ENCODE measurements at regions not wholly inside any gene's neighbourhood (a gene's known extent, or its start where the extent isn't known, plus 50 kb on each side); places are given as distances from the start of the nearest gene placed in this dataset.

DNA sequence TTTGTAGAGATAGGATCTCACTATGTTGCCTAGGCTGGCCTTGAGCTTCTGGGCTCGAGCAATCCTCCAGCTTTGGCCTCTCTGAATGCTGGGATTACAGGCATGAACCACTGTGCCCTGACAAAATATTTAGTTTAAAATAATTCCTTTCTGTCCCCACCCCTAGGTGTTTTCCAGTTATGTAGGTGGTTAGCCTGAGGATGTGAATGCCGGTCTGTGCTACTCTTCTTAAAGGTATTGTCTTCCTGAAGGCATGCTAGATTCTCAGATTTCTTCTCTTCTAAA lies 56.7 kb upstream of the BASP1 start (continued):
- TF ChIP-seq, protein P1, sequence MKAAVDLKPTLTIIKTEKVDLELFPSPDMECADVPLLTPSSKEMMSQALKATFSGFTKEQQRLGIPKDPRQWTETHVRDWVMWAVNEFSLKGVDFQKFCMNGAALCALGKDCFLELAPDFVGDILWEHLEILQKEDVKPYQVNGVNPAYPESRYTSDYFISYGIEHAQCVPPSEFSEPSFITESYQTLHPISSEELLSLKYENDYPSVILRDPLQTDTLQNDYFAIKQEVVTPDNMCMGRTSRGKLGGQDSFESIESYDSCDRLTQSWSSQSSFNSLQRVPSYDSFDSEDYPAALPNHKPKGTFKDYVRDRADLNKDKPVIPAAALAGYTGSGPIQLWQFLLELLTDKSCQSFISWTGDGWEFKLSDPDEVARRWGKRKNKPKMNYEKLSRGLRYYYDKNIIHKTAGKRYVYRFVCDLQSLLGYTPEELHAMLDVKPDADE (IDR thresholded peaks at IDR 0.05) = no peak

DNA sequence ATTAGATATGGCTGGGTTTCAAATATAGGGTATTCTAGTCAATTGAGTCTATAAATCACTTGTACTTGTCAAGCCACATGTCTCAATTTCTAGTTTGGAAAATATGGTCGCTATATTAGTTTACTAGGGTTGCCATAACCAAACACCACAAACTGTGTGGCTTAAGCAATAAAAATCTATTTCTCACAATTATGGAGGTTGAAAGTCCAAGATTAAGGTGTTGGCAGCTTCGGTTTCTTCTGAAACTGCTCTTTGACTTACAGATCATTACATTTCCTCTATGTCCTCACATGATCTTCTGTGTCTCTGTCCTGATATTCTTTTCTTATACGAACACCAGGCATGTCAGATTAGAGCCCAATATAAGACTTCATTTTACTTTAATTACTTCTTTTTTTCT lies 55.8 kb upstream of the BASP1 start:
- Histone ChIP-seq H3K27ac (ENCODE audit: low read depth) (no peak overlapping the region), H3K4me2 (no peak overlapping the region), H3K9me2 (ENCODE audit: insufficient read depth) (0 out of 2 replicates have a peak, but pooled peaks cover 5% of the 10 kb centered on the region), H2AFZ (no peak overlapping the region), H3K4me1 (ENCODE audit: insufficient read depth) (0 out of 2 replicates have a peak, but pooled peaks cover 9% of the 10 kb centered on the region), H3K4me3 (no peak overlapping the region), H3K36me3 (ENCODE audit: insufficient read depth) (no peaks in the 10 kb centered on the region), H3K27me3 (ENCODE audit: insufficient read depth) (no peaks in the 10 kb centered on the region), H3K79me2 (replicated peaks; ENCODE audit: insufficient read depth) (no peaks in the 10 kb centered on the region), H4K20me1 (replicated peaks; ENCODE audit: insufficient read depth) (no peaks in the 10 kb centered on the region), H3F3A (replicated peaks; ENCODE audit: low read depth) (no peaks in the 10 kb centered on the region)
- Mint-ChIP-seq H3K36me3 (ENCODE audit: low read depth) (no peaks in the 10 kb centered on the region), H3K4me3 (no peak overlapping the region), H3K9me3 (no peaks in the 10 kb centered on the region; the same call in 2 of the 3 replicates), H3K27ac (no peak overlapping the region), H3K4me1 (peaks cover 14% of the 10 kb centered on the region), H3K27me3 (ENCODE audit: insufficient read depth, low read depth, poor library complexity) (peaks cover 2% of the 10 kb centered on the region)
- DNase-seq (ENCODE audit: low spot score) = no peak
- ATAC-seq = no peak
- TF ChIP-seq, protein P2, sequence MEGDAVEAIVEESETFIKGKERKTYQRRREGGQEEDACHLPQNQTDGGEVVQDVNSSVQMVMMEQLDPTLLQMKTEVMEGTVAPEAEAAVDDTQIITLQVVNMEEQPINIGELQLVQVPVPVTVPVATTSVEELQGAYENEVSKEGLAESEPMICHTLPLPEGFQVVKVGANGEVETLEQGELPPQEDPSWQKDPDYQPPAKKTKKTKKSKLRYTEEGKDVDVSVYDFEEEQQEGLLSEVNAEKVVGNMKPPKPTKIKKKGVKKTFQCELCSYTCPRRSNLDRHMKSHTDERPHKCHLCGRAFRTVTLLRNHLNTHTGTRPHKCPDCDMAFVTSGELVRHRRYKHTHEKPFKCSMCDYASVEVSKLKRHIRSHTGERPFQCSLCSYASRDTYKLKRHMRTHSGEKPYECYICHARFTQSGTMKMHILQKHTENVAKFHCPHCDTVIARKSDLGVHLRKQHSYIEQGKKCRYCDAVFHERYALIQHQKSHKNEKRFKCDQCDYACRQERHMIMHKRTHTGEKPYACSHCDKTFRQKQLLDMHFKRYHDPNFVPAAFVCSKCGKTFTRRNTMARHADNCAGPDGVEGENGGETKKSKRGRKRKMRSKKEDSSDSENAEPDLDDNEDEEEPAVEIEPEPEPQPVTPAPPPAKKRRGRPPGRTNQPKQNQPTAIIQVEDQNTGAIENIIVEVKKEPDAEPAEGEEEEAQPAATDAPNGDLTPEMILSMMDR (conservative IDR thresholded peaks at IDR 0.05; ENCODE audit: low read depth in 2 of 2) = no peak
- no peak for TF ChIP-seq NANOG (IDR thresholded peaks at IDR 0.05; ENCODE audit: borderline replicate concordance)
- no peak for TF ChIP-seq ZNF331 (CRISPR knock-in tag; IDR thresholded peaks at IDR 0.05; ENCODE audit: low read depth)
- TF ChIP-seq STAT1 (IDR thresholded peaks at IDR 0.05; ENCODE audit: unreplicated experiment) = no peak
- TF ChIP-seq, protein P3, sequence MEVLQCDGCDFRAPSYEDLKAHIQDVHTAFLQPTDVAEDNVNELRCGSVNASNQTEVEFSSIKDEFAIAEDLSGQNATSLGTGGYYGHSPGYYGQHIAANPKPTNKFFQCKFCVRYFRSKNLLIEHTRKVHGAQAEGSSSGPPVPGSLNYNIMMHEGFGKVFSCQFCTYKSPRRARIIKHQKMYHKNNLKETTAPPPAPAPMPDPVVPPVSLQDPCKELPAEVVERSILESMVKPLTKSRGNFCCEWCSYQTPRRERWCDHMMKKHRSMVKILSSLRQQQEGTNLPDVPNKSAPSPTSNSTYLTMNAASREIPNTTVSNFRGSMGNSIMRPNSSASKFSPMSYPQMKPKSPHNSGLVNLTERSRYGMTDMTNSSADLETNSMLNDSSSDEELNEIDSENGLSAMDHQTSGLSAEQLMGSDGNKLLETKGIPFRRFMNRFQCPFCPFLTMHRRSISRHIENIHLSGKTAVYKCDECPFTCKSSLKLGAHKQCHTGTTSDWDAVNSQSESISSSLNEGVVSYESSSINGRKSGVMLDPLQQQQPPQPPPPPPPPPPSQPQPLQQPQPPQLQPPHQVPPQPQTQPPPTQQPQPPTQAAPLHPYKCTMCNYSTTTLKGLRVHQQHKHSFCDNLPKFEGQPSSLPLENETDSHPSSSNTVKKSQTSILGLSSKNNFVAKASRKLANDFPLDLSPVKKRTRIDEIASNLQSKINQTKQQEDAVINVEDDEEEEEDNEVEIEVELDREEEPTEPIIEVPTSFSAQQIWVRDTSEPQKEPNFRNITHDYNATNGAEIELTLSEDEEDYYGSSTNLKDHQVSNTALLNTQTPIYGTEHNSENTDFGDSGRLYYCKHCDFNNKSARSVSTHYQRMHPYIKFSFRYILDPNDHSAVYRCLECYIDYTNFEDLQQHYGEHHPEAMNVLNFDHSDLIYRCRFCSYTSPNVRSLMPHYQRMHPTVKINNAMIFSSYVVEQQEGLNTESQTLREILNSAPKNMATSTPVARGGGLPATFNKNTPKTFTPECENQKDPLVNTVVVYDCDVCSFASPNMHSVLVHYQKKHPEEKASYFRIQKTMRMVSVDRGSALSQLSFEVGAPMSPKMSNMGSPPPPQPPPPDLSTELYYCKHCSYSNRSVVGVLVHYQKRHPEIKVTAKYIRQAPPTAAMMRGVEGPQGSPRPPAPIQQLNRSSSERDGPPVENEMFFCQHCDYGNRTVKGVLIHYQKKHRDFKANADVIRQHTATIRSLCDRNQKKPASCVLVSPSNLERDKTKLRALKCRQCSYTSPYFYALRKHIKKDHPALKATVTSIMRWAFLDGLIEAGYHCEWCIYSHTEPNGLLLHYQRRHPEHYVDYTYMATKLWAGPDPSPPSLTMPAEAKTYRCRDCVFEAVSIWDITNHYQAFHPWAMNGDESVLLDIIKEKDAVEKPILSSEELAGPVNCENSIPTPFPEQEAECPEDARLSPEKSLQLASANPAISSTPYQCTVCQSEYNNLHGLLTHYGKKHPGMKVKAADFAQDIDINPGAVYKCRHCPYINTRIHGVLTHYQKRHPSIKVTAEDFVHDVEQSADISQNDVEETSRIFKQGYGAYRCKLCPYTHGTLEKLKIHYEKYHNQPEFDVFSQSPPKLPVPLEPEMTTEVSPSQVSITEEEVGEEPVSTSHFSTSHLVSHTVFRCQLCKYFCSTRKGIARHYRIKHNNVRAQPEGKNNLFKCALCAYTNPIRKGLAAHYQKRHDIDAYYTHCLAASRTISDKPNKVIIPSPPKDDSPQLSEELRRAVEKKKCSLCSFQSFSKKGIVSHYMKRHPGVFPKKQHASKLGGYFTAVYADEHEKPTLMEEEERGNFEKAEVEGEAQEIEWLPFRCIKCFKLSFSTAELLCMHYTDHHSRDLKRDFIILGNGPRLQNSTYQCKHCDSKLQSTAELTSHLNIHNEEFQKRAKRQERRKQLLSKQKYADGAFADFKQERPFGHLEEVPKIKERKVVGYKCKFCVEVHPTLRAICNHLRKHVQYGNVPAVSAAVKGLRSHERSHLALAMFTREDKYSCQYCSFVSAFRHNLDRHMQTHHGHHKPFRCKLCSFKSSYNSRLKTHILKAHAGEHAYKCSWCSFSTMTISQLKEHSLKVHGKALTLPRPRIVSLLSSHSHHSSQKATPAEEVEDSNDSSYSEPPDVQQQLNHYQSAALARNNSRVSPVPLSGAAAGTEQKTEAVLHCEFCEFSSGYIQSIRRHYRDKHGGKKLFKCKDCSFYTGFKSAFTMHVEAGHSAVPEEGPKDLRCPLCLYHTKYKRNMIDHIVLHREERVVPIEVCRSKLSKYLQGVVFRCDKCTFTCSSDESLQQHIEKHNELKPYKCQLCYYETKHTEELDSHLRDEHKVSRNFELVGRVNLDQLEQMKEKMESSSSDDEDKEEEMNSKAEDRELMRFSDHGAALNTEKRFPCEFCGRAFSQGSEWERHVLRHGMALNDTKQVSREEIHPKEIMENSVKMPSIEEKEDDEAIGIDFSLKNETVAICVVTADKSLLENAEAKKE (CRISPR knock-in tag; IDR thresholded peaks at IDR 0.05) = no peak
- no peak for TF ChIP-seq POLR2AphosphoS5 (IDR thresholded peaks at IDR 0.05; ENCODE audit: low read depth)
- TF ChIP-seq EZH2phosphoT487 (IDR thresholded peaks at IDR 0.05; ENCODE audit: unreplicated experiment) = no peak
- TF ChIP-seq, protein P4, sequence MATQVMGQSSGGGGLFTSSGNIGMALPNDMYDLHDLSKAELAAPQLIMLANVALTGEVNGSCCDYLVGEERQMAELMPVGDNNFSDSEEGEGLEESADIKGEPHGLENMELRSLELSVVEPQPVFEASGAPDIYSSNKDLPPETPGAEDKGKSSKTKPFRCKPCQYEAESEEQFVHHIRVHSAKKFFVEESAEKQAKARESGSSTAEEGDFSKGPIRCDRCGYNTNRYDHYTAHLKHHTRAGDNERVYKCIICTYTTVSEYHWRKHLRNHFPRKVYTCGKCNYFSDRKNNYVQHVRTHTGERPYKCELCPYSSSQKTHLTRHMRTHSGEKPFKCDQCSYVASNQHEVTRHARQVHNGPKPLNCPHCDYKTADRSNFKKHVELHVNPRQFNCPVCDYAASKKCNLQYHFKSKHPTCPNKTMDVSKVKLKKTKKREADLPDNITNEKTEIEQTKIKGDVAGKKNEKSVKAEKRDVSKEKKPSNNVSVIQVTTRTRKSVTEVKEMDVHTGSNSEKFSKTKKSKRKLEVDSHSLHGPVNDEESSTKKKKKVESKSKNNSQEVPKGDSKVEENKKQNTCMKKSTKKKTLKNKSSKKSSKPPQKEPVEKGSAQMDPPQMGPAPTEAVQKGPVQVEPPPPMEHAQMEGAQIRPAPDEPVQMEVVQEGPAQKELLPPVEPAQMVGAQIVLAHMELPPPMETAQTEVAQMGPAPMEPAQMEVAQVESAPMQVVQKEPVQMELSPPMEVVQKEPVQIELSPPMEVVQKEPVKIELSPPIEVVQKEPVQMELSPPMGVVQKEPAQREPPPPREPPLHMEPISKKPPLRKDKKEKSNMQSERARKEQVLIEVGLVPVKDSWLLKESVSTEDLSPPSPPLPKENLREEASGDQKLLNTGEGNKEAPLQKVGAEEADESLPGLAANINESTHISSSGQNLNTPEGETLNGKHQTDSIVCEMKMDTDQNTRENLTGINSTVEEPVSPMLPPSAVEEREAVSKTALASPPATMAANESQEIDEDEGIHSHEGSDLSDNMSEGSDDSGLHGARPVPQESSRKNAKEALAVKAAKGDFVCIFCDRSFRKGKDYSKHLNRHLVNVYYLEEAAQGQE (IDR thresholded peaks at IDR 0.05; ENCODE audit: unreplicated experiment) = no peak
- no peak for TF ChIP-seq JUNB (IDR thresholded peaks at IDR 0.05; ENCODE audit: unreplicated experiment)
- TF ChIP-seq EZH2 (IDR thresholded peaks at IDR 0.05; ENCODE audit: low read depth, unreplicated experiment) = no peak
- TF ChIP-seq ZNF114 (CRISPR knock-in tag; IDR thresholded peaks at IDR 0.05) = no peak
